WTC11 (cell line): ENCODE measurements at regions not wholly inside any gene's neighbourhood (a gene's known extent, or its start where the extent isn't known, plus 50 kb on each side); places are given as distances from the start of the nearest gene placed in this dataset.

Experiments used
- FOXJ3 ChIP-seq: sonication (generic); formaldehyde crosslinking; IDR thresholded peaks from 2 replicates; pipeline ENCODE4 v1.9.0; 2021; ENCODE audit warnings: missing genetic modification reagents, mild to moderate bottlenecking, borderline replicate concordance
- IRF1 ChIP-seq: sonication (generic); formaldehyde crosslinking; IDR thresholded peaks from 2 replicates; pipeline ENCODE4 v1.8.0; 2023; ENCODE audit warnings: missing genetic modification reagents
- IRF2 ChIP-seq: sonication (generic); formaldehyde crosslinking; IDR thresholded peaks from 2 replicates; pipeline ENCODE4 v1.8.0; 2022; ENCODE audit warnings: low read depth, missing genetic modification reagents, borderline replicate concordance
- JAZF1 ChIP-seq: fragments of 250-450 bp; sonication (Bioruptor Pico); IDR thresholded peaks from 2 replicates; pipeline ENCODE4 v1.9.0; 2021; ENCODE audit warnings: moderate library complexity, mild to moderate bottlenecking, inconsistent platforms
- JUN ChIP-seq: sonication (generic); formaldehyde crosslinking; IDR thresholded peaks from 2 replicates; pipeline ENCODE4 v1.8.0; 2023; ENCODE audit warnings: mild to moderate bottlenecking, missing genetic modification reagents
- NFE2L1 ChIP-seq: sonication (generic); formaldehyde crosslinking; IDR thresholded peaks from 2 replicates; pipeline ENCODE4 v1.8.1; 2023; ENCODE audit warnings: missing genetic modification reagents
- NR1H2 ChIP-seq: sonication (generic); formaldehyde crosslinking; IDR thresholded peaks from 2 replicates; pipeline ENCODE4 v1.9.0; 2021; ENCODE audit warnings: mild to moderate bottlenecking, moderate library complexity, missing genetic modification reagents
- NR2C2 ChIP-seq: sonication (generic); formaldehyde crosslinking; IDR thresholded peaks from 2 replicates; pipeline ENCODE4 v1.8.0; 2022; ENCODE audit warnings: mild to moderate bottlenecking, missing genetic modification reagents
- USF2 ChIP-seq: sonication (generic); formaldehyde crosslinking; IDR thresholded peaks from 2 replicates; pipeline ENCODE4 v1.8.1; 2023; ENCODE audit warnings: mild to moderate bottlenecking, missing genetic modification reagents, moderate library complexity
- ZNF425 ChIP-seq: fragments of 250-450 bp; sonication (Bioruptor Pico); conservative IDR thresholded peaks from 2 replicates; pipeline ENCODE4 v1.9.0; 2021; ENCODE audit warnings: mild to moderate bottlenecking
- TF ChIP-seq, protein P1 (sequence below): fragments of 200-600 bp; IDR thresholded peaks from 2 replicates; pipeline ENCODE4 v1.8.0; 2022; ENCODE audit warnings: antibody characterized with exemption
- TF ChIP-seq, protein P2 (sequence below): sonication (generic); formaldehyde crosslinking; IDR thresholded peaks from 2 replicates; pipeline ENCODE4 v1.8.1; 2022; ENCODE audit warnings: missing genetic modification reagents, borderline replicate concordance

- TF ChIP-seq USF2 (CRISPR knock-in tag) (no peak), JUN (CRISPR knock-in tag) (no peak), NR1H2 (CRISPR knock-in tag) (no peak), JAZF1 (CRISPR knock-in tag) (no peak), IRF2 (CRISPR knock-in tag) (no peak), NR2C2 (CRISPR knock-in tag) (no peak), IRF1 (no peak), FOXJ3 (CRISPR knock-in tag) (no peak), ZNF425 (CRISPR knock-in tag) (no peak), NFE2L1 (CRISPR knock-in tag) (no peak)
- TF ChIP-seq, protein P1, sequence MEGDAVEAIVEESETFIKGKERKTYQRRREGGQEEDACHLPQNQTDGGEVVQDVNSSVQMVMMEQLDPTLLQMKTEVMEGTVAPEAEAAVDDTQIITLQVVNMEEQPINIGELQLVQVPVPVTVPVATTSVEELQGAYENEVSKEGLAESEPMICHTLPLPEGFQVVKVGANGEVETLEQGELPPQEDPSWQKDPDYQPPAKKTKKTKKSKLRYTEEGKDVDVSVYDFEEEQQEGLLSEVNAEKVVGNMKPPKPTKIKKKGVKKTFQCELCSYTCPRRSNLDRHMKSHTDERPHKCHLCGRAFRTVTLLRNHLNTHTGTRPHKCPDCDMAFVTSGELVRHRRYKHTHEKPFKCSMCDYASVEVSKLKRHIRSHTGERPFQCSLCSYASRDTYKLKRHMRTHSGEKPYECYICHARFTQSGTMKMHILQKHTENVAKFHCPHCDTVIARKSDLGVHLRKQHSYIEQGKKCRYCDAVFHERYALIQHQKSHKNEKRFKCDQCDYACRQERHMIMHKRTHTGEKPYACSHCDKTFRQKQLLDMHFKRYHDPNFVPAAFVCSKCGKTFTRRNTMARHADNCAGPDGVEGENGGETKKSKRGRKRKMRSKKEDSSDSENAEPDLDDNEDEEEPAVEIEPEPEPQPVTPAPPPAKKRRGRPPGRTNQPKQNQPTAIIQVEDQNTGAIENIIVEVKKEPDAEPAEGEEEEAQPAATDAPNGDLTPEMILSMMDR = no peak
- TF ChIP-seq, protein P2, sequence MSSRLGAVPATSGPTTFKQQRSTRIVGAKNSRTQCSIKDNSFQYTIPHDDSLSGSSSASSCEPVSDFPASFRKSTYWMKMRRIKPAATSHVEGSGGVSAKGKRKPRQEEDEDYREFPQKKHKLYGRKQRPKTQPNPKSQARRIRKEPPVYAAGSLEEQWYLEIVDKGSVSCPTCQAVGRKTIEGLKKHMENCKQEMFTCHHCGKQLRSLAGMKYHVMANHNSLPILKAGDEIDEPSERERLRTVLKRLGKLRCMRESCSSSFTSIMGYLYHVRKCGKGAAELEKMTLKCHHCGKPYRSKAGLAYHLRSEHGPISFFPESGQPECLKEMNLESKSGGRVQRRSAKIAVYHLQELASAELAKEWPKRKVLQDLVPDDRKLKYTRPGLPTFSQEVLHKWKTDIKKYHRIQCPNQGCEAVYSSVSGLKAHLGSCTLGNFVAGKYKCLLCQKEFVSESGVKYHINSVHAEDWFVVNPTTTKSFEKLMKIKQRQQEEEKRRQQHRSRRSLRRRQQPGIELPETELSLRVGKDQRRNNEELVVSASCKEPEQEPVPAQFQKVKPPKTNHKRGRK (CRISPR knock-in tag) = no peak
These were observed 133.1 kb upstream of the LRRN1 start for GRCh38 chr3:3665961-3666640.
